Epithelial cell of proximal tubule (primary cell): ENCODE measurements at regions not wholly inside any gene's neighbourhood (a gene's known extent, or its start where the extent isn't known, plus 50 kb on each side); places are given as distances from the start of the nearest gene placed in this dataset.

Source experiments
- DNase-seq: peaks from one replicate; pipeline ENCODE4 v3.0.0-alpha.2; 2011; ENCODE audit warnings: low read depth
- H3K4me3 ChIP-seq: 2 replicates; pipeline ENCODE4 v1.5.1; 2011; ENCODE audit warnings: low read depth, mild to moderate bottlenecking, low read length
- TF ChIP-seq, protein P1 (sequence below): conservative IDR thresholded peaks from 2 replicates; pipeline ENCODE4 v1.5.1; 2012; ENCODE audit warnings: low read depth, mild to moderate bottlenecking, low read length

DNA sequence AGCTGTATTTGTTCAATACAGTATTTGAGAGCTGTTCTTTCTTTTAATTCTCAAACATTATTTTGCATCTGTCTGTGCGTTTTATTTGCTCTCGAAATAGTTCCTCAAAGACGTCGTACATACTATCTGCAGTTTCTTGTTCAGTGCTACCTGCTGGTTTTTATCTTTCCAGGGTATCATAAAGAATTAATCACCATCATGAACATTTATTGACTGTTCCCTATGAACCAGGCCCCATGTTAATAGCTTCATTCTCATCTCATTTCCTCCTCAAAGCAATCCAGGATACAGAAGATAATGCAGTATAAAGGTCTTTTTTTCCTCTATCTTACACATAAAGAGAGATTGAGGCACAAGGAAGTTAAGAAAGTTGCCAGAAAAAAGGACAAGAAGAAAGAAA, 211.8 kb downstream of the DACT1 start:
- DNase-seq = no peak
- no peak overlapping the region for H3K4me3 ChIP-seq
- TF ChIP-seq, protein P1, sequence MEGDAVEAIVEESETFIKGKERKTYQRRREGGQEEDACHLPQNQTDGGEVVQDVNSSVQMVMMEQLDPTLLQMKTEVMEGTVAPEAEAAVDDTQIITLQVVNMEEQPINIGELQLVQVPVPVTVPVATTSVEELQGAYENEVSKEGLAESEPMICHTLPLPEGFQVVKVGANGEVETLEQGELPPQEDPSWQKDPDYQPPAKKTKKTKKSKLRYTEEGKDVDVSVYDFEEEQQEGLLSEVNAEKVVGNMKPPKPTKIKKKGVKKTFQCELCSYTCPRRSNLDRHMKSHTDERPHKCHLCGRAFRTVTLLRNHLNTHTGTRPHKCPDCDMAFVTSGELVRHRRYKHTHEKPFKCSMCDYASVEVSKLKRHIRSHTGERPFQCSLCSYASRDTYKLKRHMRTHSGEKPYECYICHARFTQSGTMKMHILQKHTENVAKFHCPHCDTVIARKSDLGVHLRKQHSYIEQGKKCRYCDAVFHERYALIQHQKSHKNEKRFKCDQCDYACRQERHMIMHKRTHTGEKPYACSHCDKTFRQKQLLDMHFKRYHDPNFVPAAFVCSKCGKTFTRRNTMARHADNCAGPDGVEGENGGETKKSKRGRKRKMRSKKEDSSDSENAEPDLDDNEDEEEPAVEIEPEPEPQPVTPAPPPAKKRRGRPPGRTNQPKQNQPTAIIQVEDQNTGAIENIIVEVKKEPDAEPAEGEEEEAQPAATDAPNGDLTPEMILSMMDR = no peak

DNA sequence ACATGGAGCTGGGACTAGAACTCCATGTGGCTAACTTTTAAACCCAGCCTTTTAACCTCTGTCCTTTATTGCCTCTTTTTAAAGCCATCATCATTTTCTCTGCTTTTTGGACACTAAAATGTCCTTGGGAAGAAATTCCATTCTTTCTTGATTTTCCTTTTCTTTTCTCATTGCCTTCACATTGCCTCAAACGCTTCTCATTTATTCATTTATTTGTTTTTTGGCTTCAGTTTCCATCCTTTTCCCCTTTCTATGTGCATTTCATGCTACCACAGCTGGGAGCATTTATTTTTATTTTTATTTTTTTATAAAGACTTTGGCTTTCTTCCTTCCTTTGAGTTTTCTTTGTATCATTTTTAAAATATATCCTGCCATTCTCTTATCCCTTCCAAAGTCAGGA, 212.2 kb downstream of the DACT1 start:
- TF ChIP-seq, protein P1 = no peak
- no peak overlapping the region for H3K4me3 ChIP-seq
- DNase-seq = no peak

DNA sequence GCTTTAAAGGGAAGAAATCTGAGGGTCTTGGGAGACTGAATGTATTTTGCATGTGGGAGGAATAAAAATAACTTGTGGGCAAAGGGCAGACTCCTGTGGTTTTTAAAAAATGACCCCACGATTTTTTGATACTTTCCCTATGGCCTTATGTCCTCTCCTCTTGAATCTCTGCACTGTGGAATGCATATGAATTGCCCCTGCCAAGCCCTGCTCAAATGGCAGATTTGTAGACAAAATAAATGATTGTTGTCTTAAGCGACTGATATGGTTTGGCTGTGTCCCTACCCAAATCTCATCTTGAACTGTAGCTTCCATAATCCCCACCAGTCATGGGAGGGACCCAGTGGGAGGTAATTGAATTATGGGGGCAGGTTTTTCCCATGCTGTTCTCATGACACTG, 223.8 kb downstream of the DACT1 start:
- TF ChIP-seq, protein P1 = no peak
- H3K4me3 ChIP-seq = no peak overlapping the region
- no peak for DNase-seq

DNA sequence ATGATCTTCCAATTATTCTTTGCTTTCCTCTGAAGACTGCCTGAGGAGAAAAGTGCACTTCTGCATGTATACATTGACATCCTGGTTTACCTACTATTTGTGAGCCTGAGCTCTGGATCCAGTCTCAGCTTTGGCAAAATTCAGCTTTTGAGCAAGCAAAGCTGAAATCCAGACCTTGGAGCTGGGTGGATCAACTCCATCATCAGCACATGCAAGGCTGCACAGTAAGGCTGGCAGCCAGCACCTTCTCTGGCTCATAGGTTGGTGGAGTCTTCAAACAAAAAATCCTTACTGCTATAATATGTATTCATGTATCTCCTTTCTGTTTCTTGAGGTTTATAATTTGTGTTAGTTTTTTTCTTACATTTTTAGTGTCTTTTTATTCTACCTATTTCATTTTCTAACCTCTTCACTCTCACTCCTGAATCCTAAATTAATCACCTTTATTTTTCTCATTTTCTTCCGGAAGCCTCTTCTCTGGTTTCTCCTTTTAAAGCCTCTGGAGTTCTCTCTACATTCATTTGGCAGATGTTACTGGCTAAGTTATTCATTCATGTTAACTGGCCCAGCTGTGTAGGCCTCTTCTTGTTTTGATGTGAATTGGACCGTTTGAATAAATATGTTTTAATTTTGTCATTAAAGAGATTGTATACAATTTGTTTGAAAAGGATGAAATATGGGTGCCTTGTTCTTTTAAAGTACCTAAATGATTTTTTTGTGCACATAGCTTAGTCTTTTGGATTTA, 224.8 kb downstream of the DACT1 start:
- DNase-seq = no peak
- no peak overlapping the region for H3K4me3 ChIP-seq
- TF ChIP-seq, protein P1 = no peak

DNA sequence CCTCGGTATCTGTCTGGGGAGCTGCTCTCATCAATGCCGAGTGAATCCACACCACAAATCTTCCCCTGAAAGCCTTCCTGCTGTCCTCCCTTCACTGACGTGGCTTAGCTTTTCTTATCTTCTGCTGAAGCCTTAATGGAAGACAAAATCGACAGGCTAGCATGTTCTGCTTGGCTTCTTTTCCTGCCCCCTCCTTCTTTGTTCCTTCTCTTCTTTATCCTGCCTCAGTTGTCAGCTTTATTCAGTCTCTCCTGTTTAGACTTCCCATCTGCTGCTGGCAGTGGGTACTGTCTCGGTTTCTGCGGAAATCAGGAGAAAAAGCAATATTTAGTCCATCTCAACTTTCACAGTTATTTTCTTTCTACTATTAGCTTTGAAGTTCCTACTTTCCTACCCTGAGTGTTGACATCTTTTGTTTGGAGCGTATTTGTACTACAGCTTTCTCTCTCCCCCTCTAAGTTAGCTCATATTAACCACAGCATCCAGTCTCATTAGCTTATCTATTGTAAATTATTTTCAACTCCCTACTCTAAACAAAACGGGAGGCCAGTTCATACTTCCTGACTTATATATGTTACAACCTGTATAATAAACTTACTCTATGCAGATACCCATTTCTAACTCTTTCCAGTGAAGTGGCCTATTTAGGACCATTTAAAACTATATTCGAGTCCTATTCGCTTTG, 226.0 kb downstream of the DACT1 start:
- no peak for DNase-seq
- TF ChIP-seq, protein P1 = no peak
- H3K4me3 ChIP-seq = no peak overlapping the region

DNA sequence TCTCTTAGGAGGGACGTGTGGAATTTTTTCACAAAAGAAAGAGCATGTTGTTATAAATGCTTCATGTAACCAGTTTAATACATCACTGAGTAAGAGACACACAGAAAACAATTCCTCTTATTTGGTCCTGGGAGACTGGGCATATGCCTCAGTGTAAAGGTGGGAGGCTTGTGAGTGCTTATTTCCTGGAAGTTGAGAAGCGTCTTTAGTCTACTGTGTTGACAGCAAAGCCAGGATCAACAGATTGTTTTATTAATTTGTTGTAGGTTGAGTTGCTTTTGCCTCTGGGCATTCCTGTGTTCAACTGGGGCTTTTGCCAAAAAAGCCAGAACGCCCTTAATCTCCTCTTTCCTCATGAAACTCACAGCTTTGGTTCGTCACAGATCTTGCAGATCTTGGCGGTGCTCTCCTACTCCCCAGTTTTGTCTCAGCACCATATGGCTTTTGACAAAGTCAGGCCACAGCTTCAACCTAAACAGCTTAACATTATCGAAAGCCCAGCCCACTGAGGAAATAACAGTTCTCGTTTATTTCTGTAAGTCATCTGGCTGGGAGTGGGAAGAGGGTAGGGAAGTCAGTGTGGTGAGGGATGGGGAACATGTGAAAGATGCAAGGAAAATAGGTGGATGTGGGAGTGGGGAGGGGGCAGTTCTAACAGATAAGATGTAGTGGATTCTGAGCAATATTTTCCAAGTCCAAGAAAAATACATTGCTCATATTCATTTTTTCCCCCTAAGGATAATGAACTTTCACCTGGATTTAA, 227.2 kb downstream of the DACT1 start:
- TF ChIP-seq, protein P1 = no peak
- no peak overlapping the region for H3K4me3 ChIP-seq
- DNase-seq = peak; percentile 69
